ENCODE measurements at regions not wholly inside any gene's neighbourhood (a gene's known extent, or its start where the extent isn't known, plus 50 kb on each side); places are given as distances from the start of the nearest gene placed in this dataset.

GRCh38 chr4:104811727-104812126 lies 317.0 kb upstream of the CXXC4 start:
- no peak for FAIRE-seq

GRCh38 chr4:104815665-104816064 lies 321.0 kb upstream of the CXXC4 start:
- no peak for FAIRE-seq

GRCh38 chr4:104818579-104818978 lies 323.9 kb upstream of the CXXC4 start:
- no peak for FAIRE-seq

GRCh38 chr4:104826171-104826570 lies 320.5 kb upstream of the TET2 start:
- FAIRE-seq, result no peak

- FAIRE-seq, result no peak
These were observed 316.9 kb upstream of the TET2 start for GRCh38 chr4:104829761-104830160.

GRCh38 chr4:104848597-104849225 lies 298.0 kb upstream of the TET2 start:
- FAIRE-seq, result peak; percentile 43

- FAIRE-seq, result no peak
These were observed 287.0 kb upstream of the TET2 start for GRCh38 chr4:104859601-104860237.

GRCh38 chr4:104860238-104861123 lies 286.2 kb upstream of the TET2 start:
- FAIRE-seq, result no peak

- FAIRE-seq, result no peak
These were observed 279.9 kb upstream of the TET2 start for GRCh38 chr4:104866809-104867208.

- no peak for FAIRE-seq
These were observed 278.1 kb upstream of the TET2 start for GRCh38 chr4:104868533-104868932.

GRCh38 chr4:104868958-104869357 lies 277.7 kb upstream of the TET2 start:
- FAIRE-seq, result no peak

GRCh38 chr4:104869831-104870230 lies 276.8 kb upstream of the TET2 start:
- FAIRE-seq, result no peak

GRCh38 chr4:104870495-104871233 lies 276.0 kb upstream of the TET2 start:
- no peak for FAIRE-seq

GRCh38 chr4:104878936-104879335 lies 267.7 kb upstream of the TET2 start:
- no peak for FAIRE-seq

- no peak for FAIRE-seq
These were observed 267.3 kb upstream of the TET2 start for GRCh38 chr4:104879367-104879766.

GRCh38 chr4:104879854-104880253 lies 266.8 kb upstream of the TET2 start:
- no peak for FAIRE-seq

GRCh38 chr4:104881136-104881886 lies 265.4 kb upstream of the TET2 start:
- FAIRE-seq, result no peak

GRCh38 chr4:104890598-104891275 lies 255.9 kb upstream of the TET2 start:
- FAIRE-seq, result no peak

- no peak for FAIRE-seq
These were observed 249.7 kb upstream of the TET2 start for GRCh38 chr4:104896660-104897645.

- FAIRE-seq, result no peak
These were observed 246.8 kb upstream of the TET2 start for GRCh38 chr4:104899863-104900262.
